OCI-LY1 (cell line): ENCODE measurements at regions not wholly inside any gene's neighbourhood (a gene's known extent, or its start where the extent isn't known, plus 50 kb on each side); places are given as distances from the start of the nearest gene placed in this dataset.

Experiments
- H2AFZ ChIP-seq: fragments of 200-600 bp; sonication (generic), shearing (Covaris generic); 2 replicates; pipeline ENCODE4 v1.6.0; 2014; ENCODE audit warnings: antibody characterized with exemption, mild to moderate bottlenecking, low read length
- H3F3A ChIP-seq: fragments of 200-600 bp; sonication (generic), shearing (Covaris generic); 2 replicates; pipeline ENCODE4 v1.6.0; 2014; ENCODE audit warnings: mild to moderate bottlenecking, antibody characterized with exemption, low read length, moderate library complexity; ENCODE audit not compliant: insufficient read depth
- H3K27ac ChIP-seq: fragments of 200-600 bp; sonication (generic); 2 replicates; pipeline ENCODE4 v1.5.1; 2014; ENCODE audit warnings: low read length, mixed run types, mild to moderate bottlenecking, low read depth; ENCODE audit not compliant: poor library complexity, severe bottlenecking
- H3K27me3 ChIP-seq: fragments of 200-600 bp; sonication (generic); 2 replicates; pipeline ENCODE4 v1.6.0; 2014; ENCODE audit warnings: antibody characterized with exemption, mild to moderate bottlenecking, low read length, moderate library complexity; ENCODE audit not compliant: insufficient read depth
- H3K36me3 ChIP-seq: fragments of 200-600 bp; sonication (generic); 2 replicates; pipeline ENCODE4 v1.6.1; 2014; ENCODE audit warnings: mild to moderate bottlenecking, antibody characterized with exemption, low read length, moderate library complexity, mixed read lengths; ENCODE audit not compliant: insufficient read depth
- H3K4me1 ChIP-seq: fragments of 200-600 bp; sonication (generic); 2 replicates; pipeline ENCODE4 v1.5.1; 2014; ENCODE audit warnings: mild to moderate bottlenecking, low read length, moderate library complexity; ENCODE audit not compliant: insufficient read depth, severe bottlenecking
- H3K4me2 ChIP-seq: fragments of 200-600 bp; sonication (generic), shearing (Covaris generic); 2 replicates; pipeline ENCODE4 v1.6.1; 2014; ENCODE audit warnings: low read length
- H3K4me3 ChIP-seq: fragments of 200-600 bp; sonication (generic); 2 replicates; pipeline ENCODE4 v1.5.1; 2014; ENCODE audit warnings: low read length, low read depth, mild to moderate bottlenecking, mixed read lengths; ENCODE audit not compliant: poor library complexity, severe bottlenecking
- H3K79me2 ChIP-seq: fragments of 200-600 bp; shearing (Covaris generic); 2 replicates; pipeline ENCODE4 v1.6.1; 2016; ENCODE audit warnings: mixed run types, low read length, mixed read lengths; ENCODE audit not compliant: insufficient read depth
- H3K9ac ChIP-seq: fragments of 200-600 bp; sonication (generic), shearing (Covaris generic); 2 replicates; pipeline ENCODE4 v1.6.1; 2014; ENCODE audit warnings: mild to moderate bottlenecking, low read length, mixed read lengths
- H3K9me2 ChIP-seq: fragments of 200-600 bp; sonication (generic), shearing (Covaris generic); 2 replicates; pipeline ENCODE4 v1.6.1; 2014; ENCODE audit warnings: low read depth, mild to moderate bottlenecking, low read length, mixed read lengths
- H3K9me3 ChIP-seq: fragments of 200-600 bp; shearing (Covaris generic); 2 replicates; pipeline ENCODE4 v1.6.1; 2014; ENCODE audit warnings: low read length, mixed read lengths
- H4K20me1 ChIP-seq: fragments of 200-600 bp; sonication (generic), shearing (Covaris generic); 2 replicates; pipeline ENCODE4 v1.6.0; 2016; ENCODE audit warnings: mild to moderate bottlenecking, low read length; ENCODE audit not compliant: insufficient read depth
- CTCF ChIP-seq: fragments of 200-600 bp; sonication (generic), shearing (Covaris generic); IDR thresholded peaks from 2 replicates; pipeline ENCODE4 v1.5.1; 2017; ENCODE audit warnings: mild to moderate bottlenecking, antibody characterized with exemption, low read length, moderate library complexity, mixed read lengths
- EZH2 ChIP-seq: fragments of 200-600 bp; sonication (generic), shearing (Covaris generic); IDR thresholded peaks from 2 replicates; pipeline ENCODE4 v1.8.0; 2017; ENCODE audit warnings: borderline replicate concordance, mixed run types, mild to moderate bottlenecking, antibody characterized with exemption, low read length, moderate library complexity, mixed read lengths

GRCh38 chr2:42931146-42931817 is 138.9 kb upstream of the HAAO start:
- Histone ChIP-seq H3K4me2 (no peak overlapping the region), H2AFZ (no peak overlapping the region), H3K36me3 (no peaks in the 10 kb centered on the region), H3K9me2 (no peaks in the 10 kb centered on the region), H3K4me3 (no peak overlapping the region), H3K4me1 (no peaks in the 10 kb centered on the region), H3F3A (no peaks in the 10 kb centered on the region), H3K9me3 (no peaks in the 10 kb centered on the region), H3K79me2 (no peaks in the 10 kb centered on the region), H3K27me3 (no peaks in the 10 kb centered on the region), H3K27ac (no peak overlapping the region), H3K9ac (no peak overlapping the region), H4K20me1 (no peaks in the 10 kb centered on the region)
- no peak for TF ChIP-seq EZH2
- peak; percentile 46; the same call in 1 of the 2 replicates for TF ChIP-seq CTCF

- Histone ChIP-seq H3K4me2 (no peak overlapping the region), H3K9me2 (no peaks in the 10 kb centered on the region), H3K27ac (no peak overlapping the region)
Measured at GRCh38 chr2:42930025-42930581, 137.7 kb upstream of the HAAO start.

GRCh38 chr2:42929546-42930024 is 137.2 kb upstream of the HAAO start:
- Histone ChIP-seq H3K27ac (no peak overlapping the region), H3K36me3 (no peaks in the 10 kb centered on the region), H3K4me1 (no peaks in the 10 kb centered on the region), H3K27me3 (no peaks in the 10 kb centered on the region; the same call in 1 of the 2 replicates), H3K9me3 (no peaks in the 10 kb centered on the region), H3K4me3 (no peak overlapping the region), H4K20me1 (no peaks in the 10 kb centered on the region), H3F3A (no peaks in the 10 kb centered on the region), H3K9ac (no peak overlapping the region), H2AFZ (no peak overlapping the region), H3K4me2 (no peak overlapping the region), H3K9me2 (no peaks in the 10 kb centered on the region), H3K79me2 (no peaks in the 10 kb centered on the region)
- TF ChIP-seq EZH2, result no peak
- no peak for TF ChIP-seq CTCF

More at GRCh38 chr2:42930025-42930581, 137.7 kb upstream of the HAAO start:
- TF ChIP-seq CTCF (no peak), EZH2 (no peak)
- Histone ChIP-seq H3K79me2 (no peaks in the 10 kb centered on the region), H3K9me3 (no peaks in the 10 kb centered on the region), H3K4me1 (no peaks in the 10 kb centered on the region), H3K36me3 (no peaks in the 10 kb centered on the region), H3K27me3 (no peaks in the 10 kb centered on the region; the same call in 1 of the 2 replicates), H4K20me1 (no peaks in the 10 kb centered on the region), H3K4me3 (no peak overlapping the region), H2AFZ (no peak overlapping the region), H3F3A (no peaks in the 10 kb centered on the region), H3K9ac (no peak overlapping the region)
